IMR-90 (cell line): ENCODE measurements at regions not wholly inside any gene's neighbourhood (a gene's known extent, or its start where the extent isn't known, plus 50 kb on each side); places are given as distances from the start of the nearest gene placed in this dataset.

Experiments
- ATAC-seq: fragments of 200-7000 bp; cut with Tn5 transposase; 2 replicates; pipeline ENCODE4 v1.9.1; 2020; ENCODE audit warnings: low read depth, mild to moderate bottlenecking, moderate library complexity
- BruUV-seq: library from RNA; stranded (reverse); fragments of 400-500 nt; replicated peaks from 2 replicates; lab custom pipeline; 2021; lab: Mats Ljungman, UMichigan
- CTCF ChIA-PET: fragments of 300-600 bp; formaldehyde crosslinking; extraction: SDS; loops from one replicate; lab custom pipeline; 2021; ENCODE audit warnings: antibody characterized with exemption; lab: Yijun Ruan, JAX
- POLR2A ChIA-PET: fragments of 300-600 bp; sonication (Branson Sonifier 250); formaldehyde crosslinking; loops from one replicate; lab custom pipeline; 2022; ENCODE audit warnings: antibody characterized with exemption; ENCODE audit not compliant: unreplicated experiment; lab: Charles Lee
- DNase-seq: peaks from one replicate; pipeline ENCODE4 v3.0.0; 2013
- H2AFZ ChIP-seq: replicated peaks from 2 replicates; pipeline ENCODE3; 2013; ENCODE audit warnings: low read length, mild to moderate bottlenecking; ENCODE audit not compliant: poor library complexity
- H2AK5ac ChIP-seq: 2 replicates; pipeline ENCODE4 v1.6.1; 2013; ENCODE audit warnings: low read depth, low read length, inconsistent platforms
- H2AK9ac ChIP-seq: replicated peaks from 2 replicates; pipeline ENCODE3; 2013; ENCODE audit warnings: mild to moderate bottlenecking, low read depth, low read length, moderate library complexity; ENCODE audit not compliant: poor library complexity
- H2BK120ac ChIP-seq: 2 replicates; pipeline ENCODE4 v1.6.1; 2013; ENCODE audit warnings: low read depth, low read length, inconsistent platforms
- H2BK15ac ChIP-seq: 3 replicates; pipeline ENCODE4 v1.6.1; 2013; ENCODE audit warnings: low read depth, low read length, inconsistent platforms
- H2BK20ac ChIP-seq: 2 replicates; pipeline ENCODE4 v1.6.1; 2013; ENCODE audit warnings: low read depth, mild to moderate bottlenecking, inconsistent platforms, low read length, moderate library complexity
- H2BK5ac ChIP-seq: 2 replicates; pipeline ENCODE4 v1.6.1; 2013; ENCODE audit warnings: mild to moderate bottlenecking, low read depth, low read length, inconsistent platforms; ENCODE audit not compliant: poor library complexity, severe bottlenecking
- H3K14ac ChIP-seq: replicated peaks from 2 replicates; pipeline ENCODE4 v1.6.1; 2013; ENCODE audit warnings: low read depth, low read length, inconsistent platforms
- H3K18ac ChIP-seq: 2 replicates; pipeline ENCODE4 v1.6.1; 2013; ENCODE audit warnings: low read depth, low read length, control low read depth
- H3K23ac ChIP-seq: 2 replicates; pipeline ENCODE4 v1.6.1; 2013; ENCODE audit warnings: low read depth, low read length, inconsistent platforms
- H3K27ac ChIP-seq: 2 replicates; pipeline ENCODE4 v1.5.1; 2013; ENCODE audit warnings: mild to moderate bottlenecking, control low read depth, low read length; ENCODE audit not compliant: insufficient read depth
- H3K27me3 ChIP-seq: 2 replicates; pipeline ENCODE4 v1.6.1; 2013; ENCODE audit warnings: low read length; ENCODE audit not compliant: control insufficient read depth, insufficient read depth
- H3K36me3 ChIP-seq: 2 replicates; pipeline ENCODE4 v1.6.1; 2013; ENCODE audit warnings: low read length, mixed read lengths; ENCODE audit not compliant: control insufficient read depth, insufficient read depth
- H3K4ac ChIP-seq: 2 replicates; pipeline ENCODE4 v1.6.1; 2013; ENCODE audit warnings: low read depth, low read length, inconsistent platforms
- H3K4me1 ChIP-seq: 2 replicates; pipeline ENCODE4 v1.6.1; 2013; ENCODE audit warnings: low read length, mixed read lengths; ENCODE audit not compliant: control insufficient read depth, insufficient read depth
- H3K4me2 ChIP-seq: 2 replicates; pipeline ENCODE4 v1.6.1; 2013; ENCODE audit warnings: low read depth, mild to moderate bottlenecking, control low read depth, low read length, moderate library complexity
- H3K4me3 ChIP-seq: 2 replicates; pipeline ENCODE4 v1.5.1; 2013; ENCODE audit warnings: low read depth, mild to moderate bottlenecking, control low read depth, low read length, moderate library complexity; ENCODE audit not compliant: insufficient read depth
- H3K56ac ChIP-seq: 2 replicates; pipeline ENCODE4 v1.6.1; 2013; ENCODE audit warnings: low read length, inconsistent platforms; ENCODE audit not compliant: insufficient read depth; ENCODE audit errors: extremely low read depth
- H3K79me1 ChIP-seq, 2 experiments: 2 replicates each; pipeline ENCODE4 v1.6.1; 2013; ENCODE audit warnings: low read length in 2 of 2, inconsistent platforms in 1 of 2, low read depth in 1 of 2
- H3K9ac ChIP-seq: 2 replicates; pipeline ENCODE4 v1.6.1; 2013; ENCODE audit warnings: low read depth, low read length, control low read depth
- H3K9me1 ChIP-seq: 2 replicates; pipeline ENCODE4 v1.6.1; 2013; ENCODE audit warnings: low read length, inconsistent platforms; ENCODE audit not compliant: insufficient read depth
- H3K9me3 ChIP-seq: 2 replicates; pipeline ENCODE4 v1.6.1; 2013; ENCODE audit warnings: low read length; ENCODE audit not compliant: control insufficient read depth, insufficient read depth
- H4K20me1 ChIP-seq: 2 replicates; pipeline ENCODE4 v1.6.1; 2013; ENCODE audit warnings: low read length, inconsistent platforms; ENCODE audit not compliant: insufficient read depth
- H4K5ac ChIP-seq: 2 replicates; pipeline ENCODE4 v1.6.1; 2013; ENCODE audit warnings: mild to moderate bottlenecking, low read depth, low read length, control low read depth
- H4K8ac ChIP-seq, 2 experiments: 2 replicates each; pipeline ENCODE4 v1.6.1; 2013; ENCODE audit warnings: low read depth in 2 of 2, low read length in 2 of 2, control low read depth in 1 of 2, inconsistent platforms in 1 of 2
- H4K91ac ChIP-seq: 2 replicates; pipeline ENCODE4 v1.6.1; 2013; ENCODE audit warnings: low read depth, low read length, inconsistent platforms; ENCODE audit not compliant: insufficient read depth
- BHLHE40 ChIP-seq: fragments of 150-350 bp; IDR thresholded peaks from 2 replicates; pipeline ENCODE4 v1.6.1; 2016; ENCODE audit warnings: mild to moderate bottlenecking, low read depth, low read length
- FOS ChIP-seq: fragments of 150-350 bp; IDR thresholded peaks from 2 replicates; pipeline ENCODE4 v1.6.1; 2016; ENCODE audit warnings: low read depth, low read length
- MAZ ChIP-seq: IDR thresholded peaks from 2 replicates; pipeline ENCODE4 v1.6.1; 2012; ENCODE audit warnings: low read depth, mild to moderate bottlenecking, low read length, improper control_type of control experiment, moderate library complexity, borderline replicate concordance
- MXI1 ChIP-seq: IDR thresholded peaks from 2 replicates; pipeline ENCODE4 v1.6.1; 2012; ENCODE audit warnings: low read depth, mild to moderate bottlenecking, low read length, moderate library complexity, borderline replicate concordance
- POLR2A ChIP-seq: IDR thresholded peaks from 2 replicates; pipeline ENCODE4 v1.6.1; 2012; ENCODE audit warnings: mild to moderate bottlenecking, low read depth, low read length
- RCOR1 ChIP-seq: IDR thresholded peaks from 2 replicates; pipeline ENCODE4 v1.6.1; 2012; ENCODE audit warnings: mild to moderate bottlenecking, low read length, improper control_type of control experiment; ENCODE audit not compliant: insufficient replicate concordance
- whole genome bisulfite sequencing, 2 experiments: methylation state at CpG; one replicate each; pipeline versions ENCODE4 v1.1.5 to v1.1.7; 2013; ENCODE audit warnings: missing lambda C conversion rate in 2 of 2; ENCODE audit not compliant: insufficient read length in 1 of 2; ENCODE audit errors: extremely low coverage in 2 of 2; 5-methylcytosine and 5-hydroxymethylcytosine counted together
- dilution Hi-C: fragments of 300-500 bp; cut with HindIII; formaldehyde crosslinking; loops from one replicate; pipeline ENCODE4 v1.14.3; 2018; ENCODE audit warnings: low sequenced_read_pairs; ENCODE audit not compliant: unreplicated experiment
- in situ Hi-C: fragments of 300-500 bp; cut with MboI; formaldehyde crosslinking; loops from 3 replicates; pipeline ENCODE4 v1.14.3; 2019; ENCODE audit warnings: low sequenced_read_pairs, inconsistent platforms, mixed read lengths
- intact Hi-C: fragments of 100-400 bp; cut with micrococcal nuclease; formaldehyde crosslinking; loops from 2 replicates; pipeline ENCODE4 v1.10.0; 2022
- TF ChIP-seq, protein P1 (sequence below): fragments of 150-350 bp; IDR thresholded peaks from 2 replicates; pipeline ENCODE4 v1.6.1; 2017; ENCODE audit warnings: mild to moderate bottlenecking, antibody characterized with exemption, low read length, low read depth
- TF ChIP-seq, protein P2 (sequence below): conservative IDR thresholded peaks from 2 replicates; pipeline ENCODE4 v1.5.1; 2012; ENCODE audit warnings: mild to moderate bottlenecking, low read depth, low read length, improper control_type of control experiment

DNA sequence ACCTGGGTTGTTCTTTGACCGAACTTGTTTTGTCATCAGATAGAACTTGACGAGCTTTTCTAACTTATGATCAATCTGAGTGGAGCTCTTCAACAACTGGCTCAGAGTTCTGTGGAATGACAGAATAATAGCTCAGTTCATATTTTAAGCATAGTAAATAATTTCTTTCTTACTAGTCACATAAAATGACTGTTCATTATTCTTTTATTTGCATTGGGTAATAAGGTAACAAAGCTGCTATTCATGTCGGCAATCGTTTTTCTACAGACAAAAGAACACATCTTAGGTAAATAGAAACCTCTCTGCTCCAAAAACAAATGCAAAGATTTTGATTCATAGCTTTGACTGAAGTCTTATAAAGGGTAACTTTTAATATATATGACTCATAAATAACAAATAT is 57.3 kb upstream of the CXCL8 start:
- ATAC-seq = no peak
- Histone ChIP-seq H2AK5ac (no peak overlapping the region), H3K18ac (no peak overlapping the region), H3K27ac (no peak overlapping the region), H3K4me2 (no peak overlapping the region), H3K9ac (no peak overlapping the region), H3K9me3 (no peaks in the 10 kb centered on the region), H4K5ac (no peak overlapping the region), H2BK5ac (no peak overlapping the region), H2BK120ac (no peak overlapping the region), H3K4me3 (no peak overlapping the region), H3K56ac (no peak overlapping the region), H3K23ac (no peak overlapping the region), H4K20me1 (no peaks in the 10 kb centered on the region), H2AK9ac (no peak overlapping the region), H4K8ac (no peak overlapping the region), H3K9me1 (no peaks in the 10 kb centered on the region), H2AFZ (no peak overlapping the region), H3K36me3 (no peaks in the 10 kb centered on the region), H4K91ac (no peak overlapping the region), H3K4me1 (peaks cover 3% of the 10 kb centered on the region), H3K79me1 (no peaks in the 10 kb centered on the region), H3K27me3 (no peaks in the 10 kb centered on the region), H2BK20ac (no peak overlapping the region), H2BK15ac (no peak overlapping the region), H3K14ac (no peak overlapping the region), H3K4ac (no peak overlapping the region)
- POLR2A ChIA-PET = no interaction called here
- no peak for DNase-seq
- no peak for TF ChIP-seq FOS
- no peak for TF ChIP-seq MXI1
- TF ChIP-seq, protein P1, sequence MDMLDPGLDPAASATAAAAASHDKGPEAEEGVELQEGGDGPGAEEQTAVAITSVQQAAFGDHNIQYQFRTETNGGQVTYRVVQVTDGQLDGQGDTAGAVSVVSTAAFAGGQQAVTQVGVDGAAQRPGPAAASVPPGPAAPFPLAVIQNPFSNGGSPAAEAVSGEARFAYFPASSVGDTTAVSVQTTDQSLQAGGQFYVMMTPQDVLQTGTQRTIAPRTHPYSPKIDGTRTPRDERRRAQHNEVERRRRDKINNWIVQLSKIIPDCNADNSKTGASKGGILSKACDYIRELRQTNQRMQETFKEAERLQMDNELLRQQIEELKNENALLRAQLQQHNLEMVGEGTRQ = no peak
- TF ChIP-seq RCOR1 = no peak
- TF ChIP-seq, protein P2, sequence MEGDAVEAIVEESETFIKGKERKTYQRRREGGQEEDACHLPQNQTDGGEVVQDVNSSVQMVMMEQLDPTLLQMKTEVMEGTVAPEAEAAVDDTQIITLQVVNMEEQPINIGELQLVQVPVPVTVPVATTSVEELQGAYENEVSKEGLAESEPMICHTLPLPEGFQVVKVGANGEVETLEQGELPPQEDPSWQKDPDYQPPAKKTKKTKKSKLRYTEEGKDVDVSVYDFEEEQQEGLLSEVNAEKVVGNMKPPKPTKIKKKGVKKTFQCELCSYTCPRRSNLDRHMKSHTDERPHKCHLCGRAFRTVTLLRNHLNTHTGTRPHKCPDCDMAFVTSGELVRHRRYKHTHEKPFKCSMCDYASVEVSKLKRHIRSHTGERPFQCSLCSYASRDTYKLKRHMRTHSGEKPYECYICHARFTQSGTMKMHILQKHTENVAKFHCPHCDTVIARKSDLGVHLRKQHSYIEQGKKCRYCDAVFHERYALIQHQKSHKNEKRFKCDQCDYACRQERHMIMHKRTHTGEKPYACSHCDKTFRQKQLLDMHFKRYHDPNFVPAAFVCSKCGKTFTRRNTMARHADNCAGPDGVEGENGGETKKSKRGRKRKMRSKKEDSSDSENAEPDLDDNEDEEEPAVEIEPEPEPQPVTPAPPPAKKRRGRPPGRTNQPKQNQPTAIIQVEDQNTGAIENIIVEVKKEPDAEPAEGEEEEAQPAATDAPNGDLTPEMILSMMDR = no peak
- no peak for TF ChIP-seq MAZ
- TF ChIP-seq POLR2A = no peak
- no peak for TF ChIP-seq BHLHE40
- intact Hi-C loops (no loop called here), dilution Hi-C loops (no loop called here), in situ Hi-C loops (no loop called here)
- no TSS peak for BruUV-seq
- WGBS, 2 experiments = no CpG with 5 or more reads among the region's 4 CpGs
- CTCF ChIA-PET = interaction anchor here (0.6 to 1.3 kb wide), 3 partner anchors 10 to 464 kb away, joined by 3 to 4 read pairs (median 3); no protein-coding TSS in a partner anchor
